GM19455 (cell line): ENCODE measurements at regions not wholly inside any gene's neighbourhood (a gene's known extent, or its start where the extent isn't known, plus 50 kb on each side); places are given as distances from the start of the nearest gene placed in this dataset.
"Not testable (repeated sequence)": the region's sequence is repeated elsewhere in the genome, so short reads cannot be mapped to it uniquely, and the experiment has no call there.

Source experiments
- ATAC-seq: cut with Tn5 transposase; IDR thresholded peaks from one replicate; pipeline ENCODE4 v1.9.1; 2021; ENCODE audit not compliant: unreplicated experiment

- no peak for ATAC-seq
Observed at GRCh38 chr5:15384581-15384980, 115.4 kb upstream of the FBXL7 start.

- no peak for ATAC-seq
Observed at GRCh38 chr5:15384176-15384575, 115.8 kb upstream of the FBXL7 start.

DNA sequence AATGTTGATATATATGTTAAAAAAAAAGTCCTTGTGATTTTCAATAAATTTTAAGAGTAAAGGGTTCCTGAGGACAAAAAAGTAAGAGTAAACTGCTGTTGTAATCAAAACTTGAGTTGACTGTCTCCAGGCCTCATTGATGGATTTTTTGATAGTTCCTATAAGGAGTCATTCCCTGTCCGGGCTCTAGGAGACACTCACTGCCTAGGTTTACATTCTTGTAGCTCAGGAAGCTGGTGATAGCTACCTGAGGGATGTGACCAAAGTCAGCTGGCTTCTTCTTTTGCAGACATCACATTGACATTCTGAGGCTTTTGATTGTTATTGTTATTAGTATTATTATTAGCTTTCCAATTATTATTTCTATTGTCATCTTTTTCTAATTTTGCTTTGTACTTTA, 116.5 kb upstream of the FBXL7 start:
- ATAC-seq, result no peak

- no peak for ATAC-seq
Observed at GRCh38 chr5:15383021-15383420, 117.0 kb upstream of the FBXL7 start.

GRCh38 chr5:15377573-15378340, 122.2 kb upstream of the FBXL7 start:
- ATAC-seq, result no peak

GRCh38 chr5:15376803-15377202, 123.2 kb upstream of the FBXL7 start:
- ATAC-seq, result no peak

DNA sequence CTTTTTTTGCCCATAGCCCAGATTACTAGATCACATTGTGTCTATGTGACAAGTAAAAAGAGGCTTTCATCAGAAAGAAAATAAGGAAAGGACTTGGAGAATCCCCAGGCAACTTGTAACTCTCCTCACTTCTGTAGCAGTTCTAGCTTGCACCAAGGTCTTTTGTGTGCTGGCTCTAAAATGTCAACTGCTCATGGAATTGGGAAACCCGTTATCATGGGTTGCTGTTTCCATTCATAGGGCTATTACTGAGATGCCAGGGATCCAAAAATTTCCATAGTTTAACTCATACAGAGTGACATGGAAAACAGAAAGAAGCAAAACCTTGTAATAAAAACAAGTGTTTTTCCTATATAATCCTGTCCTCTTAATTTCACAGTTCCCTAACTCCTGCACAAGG, 123.9 kb upstream of the FBXL7 start:
- no peak for ATAC-seq

DNA sequence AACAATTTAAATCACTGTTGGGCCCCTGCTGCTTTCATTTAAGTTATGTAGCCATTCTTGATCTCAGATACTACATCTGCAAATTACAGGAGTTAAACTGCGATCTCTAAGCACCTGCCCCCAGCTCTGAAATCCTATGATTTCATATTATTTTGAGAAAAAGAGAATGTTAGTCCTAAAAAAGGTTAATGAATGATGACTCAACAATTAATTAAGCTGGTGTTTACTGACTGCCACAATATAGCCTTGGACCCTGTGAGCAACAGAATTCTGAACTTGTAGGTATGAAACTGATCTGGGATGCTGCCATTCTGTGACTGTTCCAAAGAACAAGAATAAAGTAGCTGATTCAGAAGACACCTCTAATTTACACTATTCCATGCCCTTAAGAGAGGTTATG, 124.4 kb upstream of the FBXL7 start:
- ATAC-seq, result no peak

DNA sequence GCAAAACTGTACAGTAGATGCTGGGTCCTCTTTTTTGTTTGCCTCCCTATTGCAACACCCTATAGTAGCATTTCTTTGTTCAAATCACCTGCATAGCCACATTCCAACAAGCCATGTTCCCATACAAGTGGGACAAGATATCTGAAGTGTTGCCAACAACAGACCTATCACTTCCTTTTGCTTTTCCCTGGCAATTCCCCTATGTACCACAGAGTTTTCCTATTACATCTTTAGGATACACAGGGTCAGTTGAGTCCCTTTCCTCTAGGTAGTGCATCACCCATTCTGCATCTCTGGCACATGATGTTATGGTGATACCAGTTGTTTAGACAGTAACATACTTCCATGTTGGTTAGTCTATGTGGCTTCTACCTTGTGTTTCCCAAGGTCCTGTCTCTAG, 125.1 kb upstream of the FBXL7 start:
- ATAC-seq, result no peak

DNA sequence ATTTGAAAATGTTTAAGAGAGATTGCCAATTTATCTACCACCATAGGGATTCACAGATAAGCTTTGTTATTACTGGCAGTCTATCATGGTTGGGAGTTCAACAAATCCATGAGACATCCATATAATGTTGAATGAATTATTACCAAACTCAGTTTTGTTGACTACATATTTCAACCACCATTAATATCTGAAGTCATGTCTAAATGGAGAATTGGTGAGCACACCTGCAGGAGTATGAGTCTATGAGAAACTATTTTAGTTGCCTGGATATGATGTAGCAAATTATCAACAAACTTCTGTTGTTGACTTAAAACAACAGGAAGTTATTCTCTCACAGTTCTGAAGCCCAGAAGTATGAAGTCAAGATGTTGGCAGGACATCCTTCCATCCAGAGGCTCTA, 126.8 kb upstream of the FBXL7 start:
- no peak for ATAC-seq

GRCh38 chr5:15371184-15371583, 128.8 kb upstream of the FBXL7 start:
- no peak for ATAC-seq

GRCh38 chr5:15368835-15369234, 131.1 kb upstream of the FBXL7 start:
- no peak for ATAC-seq

- ATAC-seq, result no peak
Observed at GRCh38 chr5:15367489-15367888, 132.5 kb upstream of the FBXL7 start.

DNA sequence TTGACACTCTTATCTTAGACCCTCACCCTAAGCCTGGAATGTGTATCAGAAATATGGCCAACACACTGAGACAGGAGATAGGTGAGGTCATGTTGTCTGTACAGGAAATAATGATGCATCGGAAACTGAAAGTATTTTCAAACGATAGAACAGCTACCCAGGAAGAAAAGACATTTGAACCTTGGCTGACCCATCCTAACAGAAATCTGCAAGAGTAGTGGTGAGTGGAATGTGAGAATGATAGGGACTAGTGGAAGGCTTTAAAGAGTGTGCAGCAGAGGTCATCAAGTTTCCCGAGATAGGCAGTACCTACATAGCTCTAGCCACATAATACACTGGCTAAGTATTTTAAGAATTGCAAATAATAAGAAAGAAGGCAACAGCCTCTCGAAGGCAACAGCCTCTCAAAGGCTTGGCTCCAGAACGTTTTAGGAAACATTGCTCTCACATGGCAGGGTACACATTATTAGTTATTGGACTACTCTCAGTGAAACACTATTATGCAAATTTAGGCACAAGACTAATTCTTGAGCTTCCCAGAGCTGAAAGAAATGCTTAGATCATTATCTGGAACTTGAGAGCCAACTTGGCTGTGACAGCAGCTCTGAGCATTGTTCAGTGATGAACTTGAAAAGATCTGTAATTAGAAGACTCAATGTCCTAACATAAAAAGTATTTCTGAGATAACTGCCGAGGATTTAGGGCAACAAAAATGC, 133.1 kb upstream of the FBXL7 start:
- no peak for ATAC-seq

- ATAC-seq, result no peak
Observed at GRCh38 chr5:15365070-15365469, 134.9 kb upstream of the FBXL7 start.

DNA sequence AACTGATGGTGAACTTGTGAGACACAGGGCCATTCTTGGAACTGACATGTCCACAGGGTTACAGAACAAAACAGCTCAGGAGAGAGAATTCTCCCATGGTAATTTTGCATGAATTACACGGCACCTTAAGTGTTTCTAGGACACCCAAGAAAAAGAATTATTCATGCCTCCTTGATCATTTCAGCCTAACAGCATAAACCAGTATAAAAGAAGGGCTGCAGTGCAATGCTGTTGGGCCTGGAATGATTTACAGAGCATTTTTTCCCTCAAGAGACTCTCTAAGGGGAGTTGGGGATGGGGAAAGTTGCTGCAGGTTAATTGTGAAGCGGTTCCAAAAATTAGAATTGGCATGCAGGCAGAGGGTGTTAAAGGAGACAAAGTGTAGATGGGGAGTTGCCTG, 136.4 kb upstream of the FBXL7 start:
- ATAC-seq, result no peak

- not testable (repeated sequence) for ATAC-seq
Observed at GRCh38 chr5:15357092-15357453, 142.9 kb upstream of the FBXL7 start.

DNA sequence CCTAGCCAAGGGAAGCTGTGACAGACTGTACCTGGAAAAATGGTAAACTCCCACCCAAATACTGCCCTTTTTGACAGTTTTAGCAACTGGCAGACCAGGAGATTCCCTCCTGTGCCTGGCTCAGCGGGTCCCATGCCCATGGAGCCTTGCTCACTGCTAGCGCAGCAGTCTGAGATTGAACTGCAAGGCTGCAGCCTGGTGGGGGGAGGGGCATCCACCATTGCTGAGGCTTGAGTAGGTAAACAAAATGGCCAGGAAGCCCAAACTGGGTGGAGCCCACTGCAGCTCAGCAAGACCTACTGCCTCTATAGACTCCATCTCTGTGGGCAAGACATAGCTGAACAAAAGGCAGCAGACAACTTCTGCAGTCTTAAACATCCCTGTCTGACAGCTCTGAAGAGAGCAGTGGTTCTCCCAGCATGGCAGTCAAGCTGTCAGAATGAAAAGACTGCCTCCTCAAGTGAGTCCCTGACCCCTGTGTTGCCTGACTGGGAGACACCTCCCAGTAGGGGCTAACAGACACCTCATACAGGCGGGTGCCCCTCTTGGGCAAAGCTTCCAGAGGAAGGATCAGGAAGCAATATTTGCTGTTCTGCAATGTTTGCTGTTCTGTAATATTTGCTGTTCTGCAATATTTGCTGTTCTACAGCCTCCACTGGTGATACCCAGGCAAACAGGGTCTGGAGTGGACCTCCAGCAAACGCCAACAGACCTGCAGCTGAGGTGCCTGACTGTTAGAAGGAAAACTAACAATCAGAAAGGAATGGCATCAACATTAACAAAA, 143.5 kb upstream of the FBXL7 start:
- ATAC-seq, result not testable (repeated sequence)

- no peak for ATAC-seq
Observed at GRCh38 chr5:15354021-15354420, 146.0 kb upstream of the FBXL7 start.

DNA sequence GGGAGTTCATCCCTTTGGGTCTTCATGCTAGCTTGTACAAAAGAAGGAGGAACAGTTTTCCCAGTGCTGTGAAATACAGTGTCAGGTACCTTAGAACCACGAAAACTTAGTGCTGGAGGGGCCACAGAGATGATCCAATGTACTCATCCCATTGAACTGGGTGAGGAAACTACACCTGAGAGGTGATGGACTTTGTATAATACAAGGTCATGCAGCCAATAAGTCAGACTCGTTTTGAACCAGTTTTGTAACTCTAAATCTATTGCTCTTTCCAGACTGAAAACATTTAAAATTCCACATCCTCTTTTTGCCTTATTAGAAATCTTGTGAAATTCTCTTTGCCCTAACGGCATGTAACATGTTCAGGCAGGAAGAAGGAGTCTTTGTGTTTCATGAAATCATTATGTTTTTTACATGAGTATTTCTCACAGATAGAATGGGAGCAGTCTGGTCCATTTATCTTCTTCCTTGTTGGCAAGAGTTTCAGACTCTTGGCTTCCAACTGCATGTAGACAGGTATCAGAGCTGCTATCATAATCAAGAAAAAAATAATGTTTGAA, 146.8 kb upstream of the FBXL7 start:
- ATAC-seq, result no peak

GRCh38 chr5:15350614-15351013, 149.4 kb upstream of the FBXL7 start:
- ATAC-seq, result no peak

GRCh38 chr5:15346738-15347137, 153.2 kb upstream of the FBXL7 start:
- no peak for ATAC-seq
